A204.1 (cell line): ENCODE measurements at regions not wholly inside any gene's neighbourhood (a gene's known extent, or its start where the extent isn't known, plus 50 kb on each side); places are given as distances from the start of the nearest gene placed in this dataset.

Experiments used
- FAIRE-seq: peaks from 2 replicates; lab custom pipeline; 2012; peaks lifted over from hg19 to GRCh38; lab: Jason Lieb, UNC

DNA sequence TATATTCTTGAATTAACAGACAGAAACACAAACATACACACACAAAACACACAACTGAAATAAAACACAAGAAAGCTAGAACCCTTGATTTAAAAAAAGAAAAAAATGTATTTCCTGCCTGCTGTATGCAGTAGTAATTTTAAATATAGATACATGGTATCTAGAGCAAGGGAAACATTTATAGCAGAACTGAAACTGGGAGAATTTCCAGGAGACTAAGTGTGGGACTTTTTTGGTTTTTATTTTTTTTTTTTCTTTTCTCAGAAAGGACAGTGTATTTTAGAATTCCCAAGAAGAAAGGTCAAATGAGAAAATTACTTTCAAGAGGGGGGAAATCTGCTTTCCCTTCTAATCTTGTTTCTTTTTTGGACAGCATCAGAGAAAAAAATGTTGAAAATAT is 558.9 kb upstream of the PKDCC start:
- FAIRE-seq = no peak

GRCh38 chr2:41489638-41490037 is 558.2 kb upstream of the PKDCC start:
- no peak for FAIRE-seq

DNA sequence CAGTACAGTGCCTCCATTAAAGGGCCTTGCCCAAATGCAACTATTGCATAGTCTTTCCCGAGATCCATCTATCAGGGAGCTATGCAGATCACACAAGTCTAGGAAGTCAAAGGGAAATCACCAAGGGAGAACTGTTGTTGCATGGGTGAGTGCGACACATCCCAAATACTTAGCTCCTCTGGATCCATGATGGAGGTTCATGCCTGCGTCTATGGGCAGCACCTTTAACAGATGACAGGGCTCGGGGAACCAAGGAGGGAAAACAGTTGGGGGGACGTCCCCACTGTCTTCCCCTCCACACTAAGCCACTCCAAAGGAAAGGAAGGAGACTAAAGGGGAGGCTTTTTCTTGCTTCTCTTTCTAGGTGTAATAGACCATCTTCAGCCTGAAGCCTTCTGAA is 552.8 kb upstream of the PKDCC start:
- FAIRE-seq = no peak

GRCh38 chr2:41496908-41497307 is 550.9 kb upstream of the PKDCC start:
- FAIRE-seq = no peak

DNA sequence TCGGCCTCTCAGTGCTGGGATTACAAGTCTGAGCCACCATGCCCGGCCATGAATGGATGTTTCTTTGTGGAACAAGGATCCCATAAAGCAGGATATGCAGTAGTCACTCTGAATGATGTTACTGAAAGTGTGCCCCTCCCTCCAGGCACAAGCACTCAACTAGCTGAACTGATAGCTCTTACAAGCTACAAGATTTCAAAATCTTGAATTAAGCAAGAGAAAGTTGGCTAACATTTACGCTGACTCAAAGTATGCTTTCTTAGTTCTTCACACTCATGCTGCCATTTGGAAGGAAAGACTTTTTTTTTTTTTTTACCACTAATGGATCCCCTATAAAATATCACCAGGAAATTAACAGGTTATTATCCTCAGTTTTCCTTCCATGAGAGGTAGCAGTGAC is 549.0 kb upstream of the PKDCC start:
- no peak for FAIRE-seq

- FAIRE-seq = no peak
Observed at GRCh38 chr2:41500895-41501294, 546.9 kb upstream of the PKDCC start.

DNA sequence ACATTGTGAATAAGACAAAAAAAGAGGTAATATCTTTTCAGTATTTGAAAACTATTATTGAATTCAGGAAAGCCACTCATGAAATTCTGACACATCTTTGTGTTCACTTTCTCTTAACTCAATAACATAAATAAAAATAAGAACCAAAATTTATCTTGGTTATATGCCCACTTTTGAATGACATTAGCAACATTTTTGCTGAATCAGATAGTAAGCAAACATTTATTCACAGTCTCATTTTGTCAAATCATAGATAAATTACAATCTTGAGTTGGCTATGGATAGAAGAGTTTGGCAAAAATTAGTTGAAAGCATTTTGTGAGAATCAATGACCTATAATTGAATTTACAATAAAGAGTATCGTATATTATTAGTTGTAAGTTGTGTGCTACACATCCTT is 545.1 kb upstream of the PKDCC start:
- FAIRE-seq = no peak

- no peak for FAIRE-seq
Observed at GRCh38 chr2:41504532-41504931, 543.3 kb upstream of the PKDCC start.

- FAIRE-seq = no peak
Observed at GRCh38 chr2:41510108-41510507, 537.7 kb upstream of the PKDCC start.

GRCh38 chr2:41521211-41521610 is 526.6 kb upstream of the PKDCC start:
- FAIRE-seq = no peak

DNA sequence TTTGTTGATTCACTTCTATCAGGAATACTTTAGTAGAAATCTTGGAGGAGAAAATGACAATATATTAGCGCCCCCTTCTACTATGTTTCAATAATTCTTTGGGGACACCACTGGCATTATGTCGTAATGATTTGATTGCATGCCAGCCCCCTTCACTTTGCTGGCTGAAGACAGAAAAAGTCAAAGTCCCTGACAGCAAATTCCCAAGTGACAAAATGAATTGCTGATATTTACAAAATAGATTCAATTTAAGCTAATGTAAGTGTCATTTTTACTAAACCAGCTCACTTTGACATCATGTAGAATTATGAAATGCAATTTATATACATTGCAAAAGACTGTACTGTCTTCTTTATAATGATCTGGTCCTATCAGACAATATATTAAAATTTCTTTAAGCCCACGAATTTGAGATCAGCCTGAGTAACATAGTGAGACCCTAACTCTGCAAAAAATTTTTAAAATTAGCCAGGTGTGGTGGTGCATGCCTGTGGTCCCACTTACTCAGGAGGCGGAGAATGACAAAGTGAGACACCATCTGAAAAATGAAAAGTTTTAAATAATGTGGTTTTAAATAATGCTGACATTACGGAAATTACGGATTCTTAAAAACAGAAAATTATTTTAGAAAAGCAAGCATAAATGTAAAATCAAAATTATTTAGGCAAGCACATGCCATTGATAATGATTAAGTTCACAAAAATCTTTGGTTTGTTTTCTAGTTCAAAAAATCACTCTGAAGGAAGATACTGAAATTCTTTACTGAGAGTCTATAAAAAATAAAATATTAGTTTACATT is 520.1 kb upstream of the PKDCC start:
- FAIRE-seq = no peak

DNA sequence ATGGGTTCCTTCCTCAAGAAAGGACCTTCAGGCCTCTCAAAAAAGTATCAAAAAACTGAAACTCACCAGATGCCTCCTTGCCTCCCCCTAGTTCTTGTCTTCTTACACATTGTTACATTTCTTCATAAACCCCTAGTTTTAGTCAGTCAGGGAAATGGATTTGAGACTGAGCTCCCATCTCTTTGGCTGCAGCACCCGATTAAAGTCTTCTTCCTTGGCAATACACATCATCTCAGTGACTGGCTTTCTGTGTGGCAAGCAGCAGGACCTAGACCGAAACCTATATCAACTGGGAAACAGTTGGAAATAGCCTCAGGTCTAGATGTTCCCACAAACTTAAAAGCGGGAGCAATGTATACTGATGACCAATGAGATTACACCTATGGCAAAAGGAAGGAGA is 512.2 kb upstream of the PKDCC start:
- no peak for FAIRE-seq

DNA sequence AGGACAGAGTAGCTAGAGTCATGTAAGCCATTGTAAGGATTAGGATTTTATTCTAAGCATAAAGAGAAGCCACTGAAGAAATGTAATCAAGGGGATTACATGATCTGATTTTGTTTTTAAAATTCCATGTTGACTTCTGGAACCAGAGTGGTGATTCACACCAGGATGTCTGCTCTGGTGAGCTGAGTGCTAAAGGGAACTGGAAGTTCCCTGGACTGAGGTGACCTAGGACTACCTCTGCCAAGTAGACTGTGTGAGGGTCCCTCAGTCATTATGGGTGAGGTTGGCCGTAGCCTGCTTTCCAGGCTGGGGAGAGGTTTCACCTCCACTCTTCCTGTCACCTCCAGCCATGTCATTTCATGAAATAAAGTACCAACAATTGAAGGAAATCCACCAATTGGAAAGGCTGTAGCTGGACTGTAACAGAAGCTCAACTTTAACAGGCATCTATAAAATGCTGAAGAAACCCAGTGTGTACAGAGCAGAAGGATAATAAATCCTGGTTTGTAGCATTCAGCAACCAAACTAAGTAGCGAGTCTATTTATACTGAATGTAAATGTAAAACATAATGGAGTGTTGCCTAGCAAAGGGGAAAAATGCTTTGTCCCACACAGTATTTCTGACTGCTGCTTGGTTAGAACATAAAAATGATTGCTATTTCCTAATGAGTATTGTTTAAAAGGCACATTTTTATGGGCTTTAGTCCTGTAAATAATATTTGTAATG is 507.4 kb upstream of the PKDCC start:
- no peak for FAIRE-seq

DNA sequence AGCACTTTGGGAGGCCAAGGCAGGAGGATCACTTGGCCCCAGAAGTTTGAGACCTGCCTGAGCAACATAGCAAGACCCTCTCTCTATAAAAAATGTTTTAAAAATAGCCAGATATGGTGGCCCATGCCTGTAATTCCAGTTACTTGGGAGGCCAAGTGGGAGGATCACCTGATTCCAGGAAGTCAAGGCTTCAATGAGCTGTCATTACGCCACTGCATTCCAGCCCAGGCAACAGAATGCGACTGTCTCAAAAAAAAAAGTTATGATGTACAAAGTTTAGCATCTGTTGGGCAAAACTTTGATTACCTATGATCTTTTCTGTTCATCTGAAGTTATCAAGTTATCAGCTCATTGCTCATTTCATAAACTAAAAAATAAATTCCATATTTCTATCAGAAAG is 504.1 kb upstream of the PKDCC start:
- no peak for FAIRE-seq

GRCh38 chr2:41544709-41545108 is 503.1 kb upstream of the PKDCC start:
- no peak for FAIRE-seq

DNA sequence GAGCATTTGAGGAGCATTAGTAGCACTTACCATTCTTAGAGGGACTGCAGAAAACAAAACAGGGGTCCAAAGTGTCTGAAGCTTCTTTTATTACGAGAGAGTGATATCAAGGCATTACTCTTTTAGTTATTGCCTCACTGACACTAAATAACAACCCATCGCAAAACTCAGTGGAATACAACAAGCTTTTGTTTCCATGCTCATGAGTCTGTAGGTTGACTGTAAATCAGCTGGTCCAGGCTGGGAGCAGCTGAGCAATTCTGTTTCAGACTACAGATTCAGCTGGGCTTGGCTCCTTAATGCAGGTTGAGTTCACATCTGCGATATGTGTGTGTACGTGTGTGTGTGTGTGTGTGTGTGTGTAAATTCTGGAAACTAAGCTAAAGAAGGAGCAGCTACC is 501.8 kb upstream of the PKDCC start:
- no peak for FAIRE-seq

- FAIRE-seq = no peak
Observed at GRCh38 chr2:41568648-41569047, 479.2 kb upstream of the PKDCC start.

DNA sequence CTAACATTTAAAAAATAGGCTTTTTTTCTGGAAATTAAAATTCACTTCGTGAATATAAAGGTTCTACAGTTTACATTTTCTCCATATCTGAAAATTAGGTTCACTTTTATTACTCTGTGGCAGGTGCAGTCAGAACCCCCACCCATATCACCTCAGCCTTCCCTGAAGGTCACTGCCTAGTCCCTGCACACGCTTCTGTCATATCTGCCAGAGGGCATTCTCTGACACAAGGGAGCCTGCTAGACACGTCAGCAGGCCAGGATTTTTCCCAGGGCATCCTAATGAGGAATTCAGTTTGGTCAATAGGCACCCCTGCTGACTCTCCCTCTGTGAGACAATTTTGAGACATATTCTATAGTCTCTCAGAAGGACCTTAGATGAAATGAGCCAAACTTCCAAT is 475.7 kb upstream of the PKDCC start:
- FAIRE-seq = no peak

- no peak for FAIRE-seq
Observed at GRCh38 chr2:41576423-41576822, 471.4 kb upstream of the PKDCC start.

DNA sequence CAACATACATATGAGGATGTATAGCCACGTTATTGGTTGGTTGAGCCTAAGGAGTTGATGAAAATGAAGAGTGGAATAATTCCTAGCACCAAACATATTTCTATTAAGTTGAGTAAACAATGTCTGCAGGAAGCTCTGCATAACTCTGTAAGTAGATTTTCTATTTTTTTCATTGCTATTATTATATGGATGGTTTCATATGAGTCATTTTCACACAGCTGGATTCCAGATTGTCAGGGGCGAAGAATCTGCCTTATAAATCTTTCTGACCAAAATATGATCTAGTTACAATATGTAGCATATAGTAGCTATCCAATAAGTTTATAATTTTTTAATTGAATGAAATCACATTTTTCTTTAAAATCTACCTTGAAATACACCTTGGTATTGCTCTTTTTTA is 468.0 kb upstream of the PKDCC start:
- no peak for FAIRE-seq

- no peak for FAIRE-seq
Observed at GRCh38 chr2:41580806-41581205, 467.0 kb upstream of the PKDCC start.

GRCh38 chr2:41595240-41595639 is 452.6 kb upstream of the PKDCC start:
- no peak for FAIRE-seq

- no peak for FAIRE-seq
Observed at GRCh38 chr2:41597680-41598079, 450.1 kb upstream of the PKDCC start.
